GM23248 (cell line): ENCODE measurements at regions not wholly inside any gene's neighbourhood (a gene's known extent, or its start where the extent isn't known, plus 50 kb on each side); places are given as distances from the start of the nearest gene placed in this dataset.

Experiments
- EZH2 ChIP-seq: fragments of 200-600 bp; sonication (generic); IDR thresholded peaks from 2 replicates; pipeline ENCODE4 v1.6.1; 2018; ENCODE audit warnings: antibody characterized with exemption, mild to moderate bottlenecking; ENCODE audit not compliant: insufficient read depth, poor library complexity, severe bottlenecking
- EZH2phosphoT487 ChIP-seq: fragments of 200-600 bp; sonication (generic); IDR thresholded peaks from 2 replicates; pipeline ENCODE4 v1.6.1; 2018; ENCODE audit warnings: antibody characterized with exemption, moderate library complexity, mild to moderate bottlenecking, low read depth; ENCODE audit not compliant: insufficient read depth

GRCh38 chr11:82041764-82042163 is 691.9 kb downstream of the FAM181B start:
- TF ChIP-seq EZH2 (no peak), EZH2phosphoT487 (no peak)
